Trophoblast cell (in vitro differentiated cells and primary cell): ENCODE measurements at regions not wholly inside any gene's neighbourhood (a gene's known extent, or its start where the extent isn't known, plus 50 kb on each side); places are given as distances from the start of the nearest gene placed in this dataset.

Experiments used
- DNase-seq, 2 donors: peaks; one replicate each; pipeline ENCODE4 v3.0.0-alpha.2; 2016
- H2AFZ ChIP-seq: 2 replicates; pipeline ENCODE4 v1.6.1; 2013; ENCODE audit warnings: low read length, moderate library complexity, mild to moderate bottlenecking; ENCODE audit not compliant: insufficient read depth, poor library complexity
- H2AK5ac ChIP-seq: 2 replicates; pipeline ENCODE4 v1.6.1; 2013; ENCODE audit warnings: mild to moderate bottlenecking, low read length
- H2BK120ac ChIP-seq: 2 replicates; pipeline ENCODE4 v1.6.1; 2013; ENCODE audit warnings: low read length, mild to moderate bottlenecking, moderate library complexity; ENCODE audit not compliant: insufficient read depth, poor library complexity
- H2BK12ac ChIP-seq: 2 replicates; pipeline ENCODE4 v1.6.1; 2013; ENCODE audit warnings: mild to moderate bottlenecking, low read length, moderate library complexity
- H2BK5ac ChIP-seq: 2 replicates; pipeline ENCODE4 v1.6.1; 2013; ENCODE audit warnings: low read length, low read depth, moderate library complexity, mild to moderate bottlenecking; ENCODE audit not compliant: poor library complexity
- H3K14ac ChIP-seq: 2 replicates; pipeline ENCODE4 v1.6.1; 2013; ENCODE audit warnings: mild to moderate bottlenecking, low read length
- H3K18ac ChIP-seq: 2 replicates; pipeline ENCODE4 v1.6.1; 2013; ENCODE audit warnings: mild to moderate bottlenecking, low read length
- H3K23ac ChIP-seq: 2 replicates; pipeline ENCODE4 v1.6.1; 2013; ENCODE audit warnings: low read length
- H3K27ac ChIP-seq: 2 replicates; pipeline ENCODE4 v1.5.1; 2013; ENCODE audit warnings: low read depth, mild to moderate bottlenecking, inconsistent platforms, low read length, moderate library complexity
- H3K27me3 ChIP-seq: 2 replicates; pipeline ENCODE4 v1.6.1; 2013; ENCODE audit warnings: inconsistent platforms, mild to moderate bottlenecking, low read length, moderate library complexity; ENCODE audit not compliant: insufficient read depth
- H3K36me3 ChIP-seq, 2 experiments: 1 replicate in 1 of 2; 2 replicates in 1 of 2; pipeline ENCODE4 v1.6.1; 2013; ENCODE audit warnings: low read length in 2 of 2, mild to moderate bottlenecking in 2 of 2, moderate library complexity in 1 of 2; ENCODE audit not compliant: insufficient read depth in 2 of 2, control insufficient read depth in 1 of 2
- H3K4ac ChIP-seq: 2 replicates; pipeline ENCODE4 v1.6.1; 2013; ENCODE audit warnings: low read depth, mild to moderate bottlenecking, low read length, moderate library complexity
- H3K4me1 ChIP-seq, 2 experiments: 1 replicate in 1 of 2; 2 replicates in 1 of 2; pipeline ENCODE4 v1.6.1; 2013; ENCODE audit warnings: low read length in 2 of 2, mild to moderate bottlenecking in 2 of 2, moderate library complexity in 1 of 2; ENCODE audit not compliant: insufficient read depth in 2 of 2, control insufficient read depth in 1 of 2
- H3K4me2 ChIP-seq: 2 replicates; pipeline ENCODE4 v1.6.1; 2013; ENCODE audit warnings: inconsistent platforms, mild to moderate bottlenecking, low read length, moderate library complexity
- H3K4me3 ChIP-seq: 2 replicates; pipeline ENCODE4 v1.5.1; 2013; ENCODE audit warnings: mild to moderate bottlenecking, low read depth, low read length, inconsistent platforms
- H3K79me1 ChIP-seq: one replicate; pipeline ENCODE4 v1.6.1; 2013; ENCODE audit warnings: low read length
- H3K79me2 ChIP-seq: 2 replicates; pipeline ENCODE4 v1.6.1; 2013; ENCODE audit warnings: low read length, mild to moderate bottlenecking; ENCODE audit not compliant: control insufficient read depth, insufficient read depth, poor library complexity
- H3K9ac ChIP-seq: 2 replicates; pipeline ENCODE4 v1.6.1; 2013; ENCODE audit warnings: mild to moderate bottlenecking, low read length
- H3K9me3 ChIP-seq: 2 replicates; pipeline ENCODE4 v1.6.1; 2013; ENCODE audit warnings: low read depth, mild to moderate bottlenecking, control low read depth, inconsistent platforms, low read length; ENCODE audit not compliant: insufficient read depth
- H4K12ac ChIP-seq: 2 replicates; pipeline ENCODE4 v1.6.1; 2013; ENCODE audit warnings: low read depth, mild to moderate bottlenecking, low read length, moderate library complexity
- H4K8ac ChIP-seq: 2 replicates; pipeline ENCODE4 v1.6.1; 2013; ENCODE audit warnings: low read depth, mild to moderate bottlenecking, low read length, moderate library complexity
- H4K91ac ChIP-seq: one replicate; pipeline ENCODE4 v1.6.1; 2013; ENCODE audit warnings: low read depth, mild to moderate bottlenecking, low read length, moderate library complexity
- WGBS: extraction: QIAGEN DNeasy Blood & Tissue Kit; methylation state at CpG from one replicate; pipeline ENCODE4 v1.1.7; 2013; ENCODE audit warnings: missing lambda C conversion rate; ENCODE audit not compliant: insufficient read length, insufficient coverage; ENCODE audit errors: extremely low coverage; 5-methylcytosine and 5-hydroxymethylcytosine counted together

- no peaks in the 10 kb centered on the region for H3K36me3 ChIP-seq
- H3K79me1 ChIP-seq: no peaks in the 10 kb centered on the region
- peaks cover 2% of the 10 kb centered on the region for H3K9me3 ChIP-seq
- no peaks in the 10 kb centered on the region for H3K27me3 ChIP-seq
- H3K23ac ChIP-seq: no peak overlapping the region
- H3K9ac ChIP-seq: no peak overlapping the region
- H4K12ac ChIP-seq: no peak overlapping the region
- H2BK12ac ChIP-seq: no peak overlapping the region
- no peak overlapping the region for H3K27ac ChIP-seq
- H3K14ac ChIP-seq: no peak overlapping the region
- H3K4ac ChIP-seq: no peak overlapping the region
- H2AFZ ChIP-seq: no peak overlapping the region
- no peak overlapping the region for H3K4me2 ChIP-seq
- H2BK5ac ChIP-seq: no peak overlapping the region
- H3K18ac ChIP-seq: no peak overlapping the region
- no peak overlapping the region for H3K4me3 ChIP-seq
- H2BK120ac ChIP-seq: no peak overlapping the region
- no peak overlapping the region for H4K91ac ChIP-seq
- H3K4me1 ChIP-seq: no peaks in the 10 kb centered on the region
- no peak overlapping the region for H2AK5ac ChIP-seq
- DNase-seq: no peak
- no peaks in the 10 kb centered on the region for H3K79me2 ChIP-seq
- no peak overlapping the region for H4K8ac ChIP-seq
- WGBS: no CpG with 5 or more reads among the region's 1 CpG
These were observed 1230.1 kb upstream of the SLC10A2 start for GRCh38 chr13:104296286-104296685.

- Histone ChIP-seq H3K4me2 (no peak overlapping the region), H3K79me1 (no peaks in the 10 kb centered on the region), H2BK12ac (no peak overlapping the region), H3K14ac (no peak overlapping the region), H3K4me3 (no peak overlapping the region), H3K27ac (no peak overlapping the region), H3K4me1 (no peaks in the 10 kb centered on the region), H2BK5ac (no peak overlapping the region), H4K8ac (no peak overlapping the region), H3K23ac (no peak overlapping the region), H3K27me3 (no peaks in the 10 kb centered on the region), H3K9ac (no peak overlapping the region), H3K4ac (no peak overlapping the region), H2BK120ac (no peak overlapping the region), H3K79me2 (no peaks in the 10 kb centered on the region), H2AK5ac (no peak overlapping the region), H3K18ac (no peak overlapping the region), H3K36me3 (no peaks in the 10 kb centered on the region), H2AFZ (no peak overlapping the region), H4K12ac (no peak overlapping the region), H3K9me3 (peaks cover 2% of the 10 kb centered on the region), H4K91ac (no peak overlapping the region)
- no CpG with 5 or more reads among the region's 5 CpGs for WGBS
- DNase-seq: no peak
These were observed 1229.3 kb upstream of the SLC10A2 start for GRCh38 chr13:104295537-104295936.

- DNase-seq: no peak
- H3K4me2 ChIP-seq: no peak overlapping the region
- no peaks in the 10 kb centered on the region for H3K27me3 ChIP-seq
- H3K4ac ChIP-seq: no peak overlapping the region
- no CpG with 5 or more reads among the region's 3 CpGs for WGBS
- no peaks in the 10 kb centered on the region for H3K79me1 ChIP-seq
- H2BK5ac ChIP-seq: no peak overlapping the region
- H3K18ac ChIP-seq: no peak overlapping the region
- no peaks in the 10 kb centered on the region for H3K36me3 ChIP-seq
- H3K4me1 ChIP-seq: no peaks in the 10 kb centered on the region
- H4K8ac ChIP-seq: no peak overlapping the region
- H3K9me3 ChIP-seq: no peaks in the 10 kb centered on the region
- H2BK12ac ChIP-seq: no peak overlapping the region
- no peak overlapping the region for H4K91ac ChIP-seq
- no peak overlapping the region for H3K4me3 ChIP-seq
- no peak overlapping the region for H2AK5ac ChIP-seq
- no peak overlapping the region for H3K14ac ChIP-seq
- H4K12ac ChIP-seq: no peak overlapping the region
- H3K79me2 ChIP-seq: no peaks in the 10 kb centered on the region
- no peak overlapping the region for H2AFZ ChIP-seq
- H3K23ac ChIP-seq: no peak overlapping the region
- H3K9ac ChIP-seq: no peak overlapping the region
- no peak overlapping the region for H3K27ac ChIP-seq
- no peak overlapping the region for H2BK120ac ChIP-seq
These were observed 1223.2 kb upstream of the SLC10A2 start for GRCh38 chr13:104289400-104289799.

GRCh38 chr13:104288496-104288895, 1222.3 kb upstream of the SLC10A2 start:
- no peak overlapping the region for H2BK12ac ChIP-seq
- H3K9me3 ChIP-seq: no peaks in the 10 kb centered on the region
- H3K79me2 ChIP-seq: no peaks in the 10 kb centered on the region
- no peak overlapping the region for H3K14ac ChIP-seq
- H3K23ac ChIP-seq: no peak overlapping the region
- H3K36me3 ChIP-seq: no peaks in the 10 kb centered on the region
- H4K91ac ChIP-seq: no peak overlapping the region
- H3K9ac ChIP-seq: no peak overlapping the region
- H3K18ac ChIP-seq: no peak overlapping the region
- no peak overlapping the region for H2AK5ac ChIP-seq
- no peak overlapping the region for H2BK120ac ChIP-seq
- no peak overlapping the region for H3K4ac ChIP-seq
- no peak overlapping the region for H3K4me2 ChIP-seq
- no peak for DNase-seq
- no peak overlapping the region for H3K27ac ChIP-seq
- WGBS: no CpG with 5 or more reads among the region's 5 CpGs
- H3K79me1 ChIP-seq: no peaks in the 10 kb centered on the region
- H2AFZ ChIP-seq: no peak overlapping the region
- H4K12ac ChIP-seq: no peak overlapping the region
- no peak overlapping the region for H3K4me3 ChIP-seq
- H2BK5ac ChIP-seq: no peak overlapping the region
- no peaks in the 10 kb centered on the region for H3K27me3 ChIP-seq
- H3K4me1 ChIP-seq: no peaks in the 10 kb centered on the region
- H4K8ac ChIP-seq: no peak overlapping the region
